B cell (primary cell): ENCODE measurements at regions not wholly inside any gene's neighbourhood (a gene's known extent, or its start where the extent isn't known, plus 50 kb on each side); places are given as distances from the start of the nearest gene placed in this dataset.

ENCODE experiments used
- ATAC-seq: fragments of 200-7000 bp; cut with Tn5 transposase; one replicate; pipeline ENCODE4 v1.10.0; 2021; ENCODE audit warnings: low read depth, mild to moderate bottlenecking, moderate number of reproducible peaks, moderate library complexity
- CTCF ChIA-PET: fragments of 350-600 bp; sonication (Branson Sonifier 250); formaldehyde crosslinking; loops from one replicate; lab custom pipeline; 2021; ENCODE audit warnings: antibody characterized with exemption, inconsistent platforms; lab: Charles Lee
- POLR2A ChIA-PET: fragments of 350-600 bp; sonication (Branson Sonifier 250); formaldehyde crosslinking; loops from one replicate; lab custom pipeline; 2021; ENCODE audit warnings: antibody characterized with exemption; lab: Charles Lee
- DNase-seq: peaks from one replicate; pipeline ENCODE4 v3.0.0; 2013
- H2AFZ ChIP-seq: 2 replicates; pipeline ENCODE4 v1.6.1; 2012; ENCODE audit warnings: mild to moderate bottlenecking, low read depth, low read length; ENCODE audit not compliant: insufficient read depth, poor library complexity, severe bottlenecking
- H3K27ac ChIP-seq, 2 donors: 1 replicate in 1 of 2; 2 replicates in 1 of 2; pipeline ENCODE4 v1.5.1; 2012 to 2013; ENCODE audit warnings: low read length in 2 of 2, mild to moderate bottlenecking in 2 of 2, moderate library complexity in 1 of 2
- H3K27me3 ChIP-seq, 4 experiments: fragments of 200-600 bp in 1 of 4; sonication (generic) in 1 of 4; replicated peaks in 1 of 4; 1 replicate in 2 of 4; 2 replicates in 2 of 4; pipeline versions ENCODE4 v1.6.1 to v1.7.0; 2013 to 2016; ENCODE audit warnings: low read length in 3 of 4, mild to moderate bottlenecking in 2 of 4, mixed read lengths in 1 of 4, moderate library complexity in 1 of 4; ENCODE audit not compliant: insufficient read depth in 4 of 4, control insufficient read depth in 3 of 4; ENCODE audit errors: control extremely low read depth in 1 of 4
- H3K36me3 ChIP-seq, 2 experiments: replicated peaks in 1 of 2; 1 replicate in 1 of 2; 2 replicates in 1 of 2; pipeline versions ENCODE4 v1.6.1 to v1.7.1; 2013; ENCODE audit warnings: low read length in 1 of 2; ENCODE audit not compliant: insufficient read depth in 2 of 2, control insufficient read depth in 1 of 2; ENCODE audit errors: control extremely low read depth in 1 of 2, extremely low read depth in 1 of 2
- H3K4me1 ChIP-seq, 2 donors: fragments of 200-600 bp in 1 of 2; sonication (generic) in 1 of 2; 1 replicate in 1 of 2; 2 replicates in 1 of 2; pipeline versions ENCODE4 v1.5.1 to v1.6.1; 2013 to 2017; ENCODE audit warnings: low read length in 2 of 2; ENCODE audit not compliant: control insufficient read depth in 2 of 2, insufficient read depth in 2 of 2
- H3K4me2 ChIP-seq: replicated peaks from 2 replicates; pipeline ENCODE3; 2012; ENCODE audit warnings: mild to moderate bottlenecking, low read depth, low read length; ENCODE audit not compliant: poor library complexity, severe bottlenecking
- H3K4me3 ChIP-seq, 5 experiments: fragments of 200-600 bp in 1 of 5; sonication (generic) in 1 of 5; 1 replicate in 3 of 5; 2 replicates in 2 of 5; pipeline versions ENCODE4 v1.5.1 to v1.7.0; 2011 to 2016; ENCODE audit warnings: low read length in 4 of 5, mild to moderate bottlenecking in 4 of 5, low read depth in 2 of 5, control low read depth in 1 of 5, moderate library complexity in 1 of 5; ENCODE audit not compliant: insufficient read depth in 1 of 5; ENCODE audit errors: control extremely low read depth in 1 of 5, extremely low read depth in 1 of 5
- H3K79me2 ChIP-seq: fragments of 200-600 bp; sonication (generic); one replicate; pipeline ENCODE4 v1.6.0; 2016; ENCODE audit warnings: low read length; ENCODE audit not compliant: control insufficient read depth, insufficient read depth
- H3K9ac ChIP-seq: fragments of 200-600 bp; sonication (generic); 2 replicates; pipeline ENCODE4 v1.6.1; 2017; ENCODE audit warnings: mild to moderate bottlenecking, low read length, moderate library complexity
- H3K9me3 ChIP-seq, 3 donors: one replicate each; pipeline versions ENCODE4 v1.6.1 to v1.7.1; 2013; ENCODE audit warnings: low read length in 2 of 3; ENCODE audit not compliant: control insufficient read depth in 2 of 3, insufficient read depth in 1 of 3; ENCODE audit errors: control extremely low read depth in 1 of 3
- H4K20me1 ChIP-seq: 2 replicates; pipeline ENCODE4 v1.6.0; 2012; ENCODE audit warnings: mild to moderate bottlenecking, low read length; ENCODE audit not compliant: insufficient read depth, control insufficient read depth, poor library complexity, severe bottlenecking
- H3K27ac Mint-ChIP-seq: one replicate; pipeline ENCODE4 v1.8.0; 2021; ENCODE audit warnings: mixed read lengths
- H3K27me3 Mint-ChIP-seq: one replicate; pipeline ENCODE4 v1.8.0; 2021; ENCODE audit warnings: mixed read lengths
- H3K4me1 Mint-ChIP-seq: one replicate; pipeline ENCODE4 v1.8.0; 2021; ENCODE audit warnings: mixed read lengths
- H3K4me3 Mint-ChIP-seq: one replicate; pipeline ENCODE4 v1.8.0; 2021; ENCODE audit warnings: mixed read lengths
- H3K9me3 Mint-ChIP-seq: one replicate; pipeline ENCODE4 v1.8.0; 2022; ENCODE audit warnings: mixed read lengths; ENCODE audit not compliant: insufficient read depth
- CTCF ChIP-seq: fragments of 200-600 bp; IDR thresholded peaks from one replicate; pipeline ENCODE4 v1.8.0; 2022; ENCODE audit warnings: antibody characterized with exemption, mild to moderate bottlenecking
- EZH2 ChIP-seq: IDR thresholded peaks from 2 replicates; pipeline ENCODE4 v1.6.1; 2012; ENCODE audit warnings: borderline replicate concordance, low read depth, mild to moderate bottlenecking, moderate library complexity, low read length; ENCODE audit not compliant: insufficient read depth, poor library complexity, severe bottlenecking
- WGBS: methylation state at CpG from one replicate; pipeline ENCODE4 v1.1.5; 2013; ENCODE audit warnings: missing lambda C conversion rate; ENCODE audit not compliant: insufficient coverage; 5-methylcytosine and 5-hydroxymethylcytosine counted together
- intact Hi-C: fragments of 100-400 bp; cut with micrococcal nuclease; formaldehyde crosslinking; loops from one replicate; pipeline ENCODE4 v1.10.0; 2022

GRCh38 chr2:175808858-175809257, 193.2 kb downstream of the LNPK start:
- H3K27ac ChIP-seq, result no peak overlapping the region
- intact Hi-C loops, result no loop called here
- no peaks in the 10 kb centered on the region for H3K79me2 ChIP-seq
- DNase-seq, result no peak
- Mint-ChIP-seq H3K27ac (no peak overlapping the region), H3K4me1 (no peaks in the 10 kb centered on the region), H3K27me3 (peaks cover 3% of the 10 kb centered on the region), H3K9me3 (no peaks in the 10 kb centered on the region), H3K4me3 (no peak overlapping the region)
- H3K4me2 ChIP-seq, result no peak overlapping the region
- no peak overlapping the region for H3K9ac ChIP-seq
- no peak overlapping the region for H3K4me3 ChIP-seq
- POLR2A ChIA-PET, result no interaction called here
- no peaks in the 10 kb centered on the region for H3K4me1 ChIP-seq
- CTCF ChIA-PET, result no interaction called here
- H3K36me3 ChIP-seq, result no peaks in the 10 kb centered on the region
- no peak overlapping the region for H2AFZ ChIP-seq
- no peaks in the 10 kb centered on the region for H4K20me1 ChIP-seq
- TF ChIP-seq CTCF (no peak), EZH2 (no peak)
- ATAC-seq, result no peak
- H3K27me3 ChIP-seq, result no peaks in the 10 kb centered on the region
- WGBS, result 90% methylated on average over 1 of the region's 1 CpG
- H3K9me3 ChIP-seq, result no peaks in the 10 kb centered on the region

GRCh38 chr2:175808078-175808477, 194.0 kb downstream of the LNPK start:
- Histone ChIP-seq H3K79me2 (no peaks in the 10 kb centered on the region), H3K27ac (no peak overlapping the region), H3K36me3 (no peaks in the 10 kb centered on the region), H3K4me2 (no peak overlapping the region), H3K27me3 (no peaks in the 10 kb centered on the region), H4K20me1 (no peaks in the 10 kb centered on the region), H3K4me3 (no peak overlapping the region), H3K9ac (no peak overlapping the region), H3K9me3 (no peaks in the 10 kb centered on the region), H3K4me1 (no peaks in the 10 kb centered on the region), H2AFZ (no peak overlapping the region)
- Mint-ChIP-seq H3K27ac (no peak overlapping the region), H3K9me3 (no peaks in the 10 kb centered on the region), H3K4me1 (no peaks in the 10 kb centered on the region), H3K4me3 (no peak overlapping the region), H3K27me3 (peaks cover 3% of the 10 kb centered on the region)
- intact Hi-C loops, result no loop called here
- TF ChIP-seq EZH2 (no peak), CTCF (no peak)
- WGBS, result no CpG with 5 or more reads among the region's 1 CpG
- ATAC-seq, result no peak
- CTCF ChIA-PET, result no interaction called here
- POLR2A ChIA-PET, result no interaction called here
- no peak for DNase-seq
